ENCODE measurements at regions not wholly inside any gene's neighbourhood (a gene's known extent, or its start where the extent isn't known, plus 50 kb on each side); places are given as distances from the start of the nearest gene placed in this dataset.
"Not testable (repeated sequence)": the region's sequence is repeated elsewhere in the genome, so short reads cannot be mapped to it uniquely, and the experiment has no call there.

DNA sequence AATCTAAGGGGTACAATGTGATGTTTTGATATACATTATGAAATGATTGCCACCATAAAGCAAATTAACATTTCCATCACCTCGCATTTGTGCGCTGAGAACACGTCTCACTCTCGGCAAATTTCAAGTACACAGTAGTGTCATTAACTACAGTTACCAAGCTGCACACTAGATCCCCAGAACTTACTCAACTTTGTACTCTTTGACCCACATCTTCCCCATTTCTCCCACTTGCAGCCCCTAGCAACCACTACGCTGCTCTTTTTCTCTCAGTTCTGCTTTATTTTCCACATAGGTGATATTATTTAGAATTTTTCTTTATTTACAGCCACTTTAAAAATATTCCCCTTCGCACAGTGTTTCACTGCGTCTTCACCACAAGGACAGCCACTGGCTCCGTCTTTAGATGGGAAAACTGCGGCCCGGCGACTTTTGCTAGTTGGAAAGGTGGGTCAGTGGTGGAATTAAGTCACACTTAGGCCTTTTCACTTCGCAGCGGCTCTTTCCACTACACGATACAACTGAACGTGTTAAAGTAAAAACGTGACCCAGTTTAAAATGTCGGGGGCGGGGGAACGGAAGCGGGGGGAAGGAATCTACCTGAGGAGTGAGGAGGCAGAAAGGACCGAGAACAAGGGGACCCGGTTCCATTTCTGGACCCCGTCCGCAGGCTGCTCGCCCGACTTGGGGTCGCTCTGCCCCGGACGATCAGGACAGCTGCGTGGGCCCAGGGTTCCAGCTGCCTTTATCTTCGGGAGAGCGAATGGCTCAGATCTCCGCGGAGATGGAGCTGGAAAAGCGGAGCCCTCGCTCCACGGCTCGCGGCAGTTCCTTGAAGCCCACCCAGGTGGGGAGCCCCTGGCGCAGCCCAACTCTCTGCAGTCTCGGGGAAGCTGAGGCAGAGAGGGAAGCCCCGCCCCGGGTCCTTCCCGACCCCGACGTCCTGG lies 486.1 kb downstream of the UQCRFS1 start:
- DNase-seq = no peak

DNA sequence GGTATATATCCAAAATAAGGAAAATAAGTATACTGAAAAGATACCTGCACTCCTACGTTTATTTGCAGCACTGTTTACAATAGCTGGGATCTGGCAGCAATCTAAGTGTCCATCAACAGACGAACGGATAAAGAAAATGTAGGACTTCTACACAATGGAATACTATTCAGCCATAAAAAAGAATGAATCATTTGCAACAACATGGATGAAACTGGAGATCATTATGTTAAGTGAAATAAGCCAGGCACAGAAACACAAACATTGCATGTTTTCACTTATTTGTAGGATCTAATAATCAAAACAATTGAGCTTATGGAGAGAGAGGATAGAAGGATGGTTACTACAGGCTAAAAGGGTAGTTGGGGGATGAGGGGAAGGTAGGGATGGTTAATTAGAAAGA lies 494.0 kb downstream of the UQCRFS1 start:
- no peak for DNase-seq

DNA sequence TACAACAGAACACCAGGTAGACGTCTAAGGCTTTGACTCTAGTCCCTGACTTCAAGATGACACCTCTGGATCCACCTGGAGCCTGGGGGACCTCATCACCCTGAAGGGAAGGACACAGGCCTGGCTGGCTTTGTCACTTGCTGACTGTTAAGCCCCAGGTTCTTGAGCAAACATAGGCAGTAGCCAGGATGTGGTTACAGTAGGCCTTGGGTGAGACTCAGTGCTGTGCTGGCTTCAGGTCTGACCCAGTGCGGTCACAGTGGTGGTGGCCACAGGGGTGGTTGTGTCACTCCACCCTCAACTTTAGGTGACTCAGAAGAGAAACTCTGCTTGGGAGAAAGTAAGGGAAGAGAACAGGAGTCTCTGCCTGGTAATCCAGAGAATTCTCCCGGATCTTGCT lies 497.8 kb downstream of the UQCRFS1 start:
- DNase-seq = peak in 1 of 2 donors; percentile 18

DNA sequence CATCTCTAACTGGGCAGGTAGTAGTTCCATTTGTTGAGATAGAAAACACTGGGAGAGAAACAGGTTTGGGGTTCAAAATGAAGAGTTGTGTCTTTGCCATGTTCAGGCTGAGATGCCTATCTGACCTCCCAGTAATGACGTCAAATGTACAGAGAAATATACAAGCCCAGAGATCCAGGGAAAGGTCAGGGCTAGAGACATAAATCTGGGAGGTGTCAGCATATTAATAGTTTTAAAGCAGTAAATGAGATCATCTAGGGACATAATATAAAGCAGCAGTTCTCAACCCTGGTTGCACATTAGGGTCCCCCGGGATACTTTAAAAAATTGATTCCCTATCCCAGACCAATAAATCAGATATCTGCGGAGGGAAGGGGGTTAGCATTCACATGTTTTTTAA lies 501.5 kb downstream of the UQCRFS1 start:
- no peak for DNase-seq

DNA sequence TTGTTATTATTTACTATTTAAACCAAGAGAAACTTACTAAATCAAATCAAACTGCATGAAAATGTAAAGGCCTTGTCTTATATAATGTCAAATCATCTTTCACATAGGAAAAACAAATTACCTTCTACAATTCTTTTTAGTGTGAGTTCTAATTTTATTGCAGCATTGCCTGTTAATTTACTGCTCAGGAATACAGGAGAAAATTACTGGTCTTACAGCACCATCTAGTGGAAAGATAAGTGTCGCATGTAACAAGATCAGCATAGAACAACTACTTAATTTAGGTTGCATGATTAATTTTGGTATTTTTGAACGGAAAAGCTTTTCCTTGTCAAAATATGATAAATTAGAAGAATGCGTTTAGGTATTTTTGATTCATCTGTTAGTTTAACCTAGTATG lies 502.7 kb downstream of the UQCRFS1 start:
- DNase-seq = peak in 1 of 2 donors; percentile 44

DNA sequence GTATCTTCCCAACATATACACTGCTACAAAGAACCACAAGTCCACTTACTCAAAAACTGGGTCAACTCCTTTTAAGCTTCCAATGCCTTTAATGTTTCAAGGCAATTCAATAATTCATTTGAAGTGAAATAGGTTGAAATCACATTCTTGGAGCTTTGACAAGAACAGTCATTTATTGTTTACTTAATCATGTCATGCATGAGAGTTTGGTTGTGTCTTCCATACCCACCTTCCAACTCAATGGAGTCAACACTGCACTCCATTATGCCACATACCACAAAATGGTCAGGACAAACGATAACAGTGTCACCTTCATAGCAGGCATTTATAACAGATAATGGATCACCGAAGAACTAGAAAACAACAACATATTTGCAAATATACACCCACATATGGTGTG lies 506.3 kb downstream of the UQCRFS1 start:
- no peak for DNase-seq

DNA sequence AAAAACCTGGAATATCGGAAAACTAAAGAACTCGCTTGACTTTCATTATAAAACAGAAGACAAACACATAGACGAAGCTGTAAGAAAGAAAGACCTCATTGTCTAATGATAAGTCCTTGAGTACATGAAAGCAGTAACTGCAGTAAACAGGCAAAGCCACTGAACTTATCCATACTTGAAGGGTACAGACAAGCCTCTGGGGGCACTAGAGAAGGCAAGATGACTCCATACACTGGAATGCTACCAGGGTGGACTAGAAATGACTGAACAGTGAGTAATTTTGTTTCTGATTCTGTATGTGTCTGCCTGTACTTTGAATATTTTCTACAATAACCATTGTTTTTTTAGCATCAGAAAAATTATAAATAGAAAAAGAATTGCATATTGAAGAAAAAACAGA lies 507.9 kb downstream of the UQCRFS1 start:
- DNase-seq = no peak

DNA sequence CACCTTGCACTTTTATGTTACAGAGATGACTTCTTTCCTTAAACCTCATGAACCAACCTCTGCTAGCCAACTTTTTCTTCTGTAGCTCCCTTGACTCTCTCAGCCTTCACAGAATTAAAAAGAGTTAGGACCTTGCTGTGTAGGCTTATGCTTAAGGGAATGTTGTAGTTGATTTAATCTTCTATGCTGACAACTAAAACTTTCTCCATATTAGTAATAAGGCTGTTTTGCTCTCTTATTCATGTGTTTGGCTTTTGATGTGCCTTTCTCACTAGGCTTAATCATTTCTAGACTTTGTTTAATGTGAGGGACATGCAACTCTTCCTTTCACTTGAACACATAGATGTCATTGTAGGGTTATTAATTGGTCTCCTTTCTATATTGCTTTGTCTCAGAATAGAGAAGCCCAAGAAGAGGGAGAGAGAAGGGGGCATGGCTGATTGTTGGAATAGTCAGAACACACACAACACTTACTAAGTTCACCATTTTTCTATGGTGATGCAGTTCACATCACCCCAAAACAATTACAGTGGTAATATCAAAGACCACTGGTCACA lies 509.5 kb downstream of the UQCRFS1 start:
- DNase-seq = no peak

DNA sequence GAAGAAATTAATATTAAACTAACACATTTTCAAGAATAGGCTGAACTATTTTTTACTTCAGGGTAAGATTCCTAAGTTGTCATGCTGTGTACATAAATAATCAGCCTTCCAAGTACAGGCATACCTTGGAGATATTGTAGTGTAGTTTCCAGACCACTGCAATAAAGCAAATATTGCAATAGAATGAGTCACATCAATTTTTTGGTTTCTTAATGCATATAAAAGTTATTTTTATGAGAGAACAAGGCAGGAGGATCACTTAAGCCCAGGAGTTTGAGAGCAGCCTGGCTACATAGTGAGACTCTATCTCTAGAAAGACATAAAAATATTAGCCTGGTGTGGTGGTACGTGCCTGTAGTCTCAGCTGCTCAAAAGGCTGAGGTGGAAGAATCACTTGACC lies 511.5 kb downstream of the UQCRFS1 start:
- no peak for DNase-seq

DNA sequence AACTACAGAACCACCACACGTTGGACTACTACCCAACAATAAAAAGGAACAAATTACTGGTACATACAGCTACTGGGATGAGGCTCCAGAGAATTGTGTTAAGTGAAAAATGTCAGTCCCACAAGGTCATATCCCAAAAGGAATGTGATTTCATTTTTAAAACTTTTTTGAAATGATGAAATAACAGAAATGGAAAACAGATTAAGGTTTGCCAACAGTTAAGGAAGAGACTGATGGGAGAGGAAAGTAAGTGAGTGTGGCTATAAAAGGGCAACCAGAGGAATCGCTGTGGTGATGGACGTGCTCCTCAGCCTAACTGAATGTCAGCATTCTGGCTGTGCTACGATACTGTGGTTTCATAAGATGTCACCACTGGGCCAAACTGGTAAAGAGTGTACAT lies 512.8 kb downstream of the UQCRFS1 start:
- no peak for DNase-seq

DNA sequence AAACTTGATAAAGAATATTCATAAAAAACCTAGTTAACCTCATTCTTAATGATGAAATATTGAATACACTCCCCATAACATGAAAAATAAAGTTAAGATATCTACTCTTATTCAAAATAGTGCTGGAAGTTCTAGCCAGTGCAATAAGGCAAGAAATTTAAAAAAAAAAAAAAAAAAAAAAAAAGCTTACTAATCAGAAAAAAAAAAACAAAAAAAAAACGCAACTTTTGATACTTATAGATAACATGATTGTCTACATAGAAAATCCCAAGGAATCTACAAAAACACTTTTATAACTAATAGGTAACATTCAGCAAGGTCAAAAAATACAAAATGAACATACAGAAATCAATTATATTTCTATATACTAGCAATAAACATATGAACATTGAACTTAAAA lies 515.6 kb downstream of the UQCRFS1 start:
- DNase-seq = no peak

DNA sequence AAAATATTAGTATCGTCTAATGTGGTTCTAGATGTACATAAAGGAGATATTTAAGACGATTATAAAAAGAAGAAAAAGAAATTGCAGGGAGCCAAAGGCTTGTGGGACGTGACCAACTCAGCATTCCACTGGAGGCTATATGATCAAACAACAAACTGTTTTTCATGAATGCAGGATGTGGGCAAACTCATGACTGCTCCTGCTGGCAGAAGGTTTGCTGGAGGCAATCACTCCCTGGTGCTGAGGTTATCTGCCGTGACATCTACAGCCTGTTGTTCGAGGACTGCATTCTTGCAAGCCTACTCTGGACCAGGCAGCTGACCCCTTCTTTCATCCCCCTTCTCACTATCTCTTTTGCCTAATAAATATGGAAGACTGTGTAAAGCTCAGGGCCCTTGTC lies 518.1 kb downstream of the UQCRFS1 start:
- DNase-seq = no peak

DNA sequence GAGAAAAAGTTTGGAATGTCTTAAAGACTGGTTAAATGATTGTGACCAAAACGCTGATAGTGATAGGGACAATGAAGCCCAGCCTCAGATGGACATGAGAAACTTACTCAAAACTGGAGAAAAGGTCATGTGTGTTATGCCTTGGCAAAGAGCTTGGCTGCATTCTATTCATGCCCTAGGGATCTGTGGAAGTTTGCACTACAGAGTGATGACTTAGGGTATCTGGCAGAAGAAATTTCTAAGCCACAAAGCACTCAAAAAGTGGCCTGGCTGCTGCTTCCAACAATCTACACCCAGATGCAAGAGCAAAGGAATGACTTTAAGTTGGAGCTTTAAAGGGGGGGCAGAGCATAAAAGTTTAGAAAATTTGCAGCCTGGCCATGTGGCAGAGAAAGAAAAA lies 521.3 kb downstream of the UQCRFS1 start:
- DNase-seq = no peak

DNA sequence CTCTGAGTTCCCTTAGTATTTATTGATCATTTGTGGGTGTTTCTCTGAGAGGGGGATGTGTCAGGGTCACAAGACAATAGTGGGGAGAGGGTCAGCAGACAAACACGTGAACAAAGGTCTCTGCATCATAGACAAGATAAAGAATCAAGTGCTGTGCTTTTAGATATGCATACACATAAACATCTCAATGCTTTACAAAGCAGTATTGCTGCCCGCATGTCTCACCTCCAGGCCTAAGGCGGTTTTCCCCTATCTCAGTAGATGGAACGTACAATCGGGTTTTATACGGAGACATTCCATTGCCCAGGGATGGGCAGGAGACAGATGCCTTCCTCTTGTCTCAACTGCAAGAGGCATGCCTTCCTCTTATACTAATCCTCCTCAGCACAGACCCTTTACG lies 523.5 kb downstream of the UQCRFS1 start:
- not testable (repeated sequence) for DNase-seq

DNA sequence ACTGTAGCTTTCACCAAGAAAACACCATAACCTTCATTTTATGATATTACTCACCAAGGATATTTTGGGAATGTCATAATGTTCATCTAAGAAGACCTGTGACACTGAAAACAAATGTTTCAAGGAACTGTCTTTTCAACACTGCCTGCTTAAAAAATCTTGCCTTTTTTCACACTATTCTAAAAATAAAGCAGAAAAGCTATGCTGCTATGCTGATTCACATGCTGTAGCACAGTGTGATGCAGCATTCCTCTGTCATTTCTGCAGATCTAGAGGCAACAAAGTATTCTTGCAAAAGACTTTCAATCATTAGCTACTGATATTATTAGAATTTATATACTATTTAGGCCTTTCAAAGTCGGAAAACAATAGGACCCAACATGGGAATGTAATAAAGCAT lies 525.7 kb downstream of the UQCRFS1 start:
- DNase-seq = no peak

DNA sequence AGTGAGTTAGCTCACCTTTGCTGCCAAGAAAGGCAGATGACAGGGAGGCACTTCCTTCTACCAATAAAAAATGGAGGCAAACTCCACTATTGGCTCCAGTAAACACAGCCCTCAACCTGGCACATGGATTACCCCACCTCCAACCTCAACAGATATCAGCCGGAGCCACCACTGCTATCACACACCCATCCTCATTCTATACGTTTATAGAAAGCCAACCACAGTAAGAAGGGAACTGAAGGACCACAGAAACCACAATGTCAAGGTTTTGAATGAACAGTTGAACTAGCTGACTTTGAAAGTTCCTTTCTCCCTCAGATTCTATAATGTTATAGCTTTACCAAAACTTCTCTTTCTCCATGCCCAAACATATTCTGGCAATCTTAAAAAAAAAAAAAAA lies 526.2 kb downstream of the UQCRFS1 start:
- DNase-seq = no peak

DNA sequence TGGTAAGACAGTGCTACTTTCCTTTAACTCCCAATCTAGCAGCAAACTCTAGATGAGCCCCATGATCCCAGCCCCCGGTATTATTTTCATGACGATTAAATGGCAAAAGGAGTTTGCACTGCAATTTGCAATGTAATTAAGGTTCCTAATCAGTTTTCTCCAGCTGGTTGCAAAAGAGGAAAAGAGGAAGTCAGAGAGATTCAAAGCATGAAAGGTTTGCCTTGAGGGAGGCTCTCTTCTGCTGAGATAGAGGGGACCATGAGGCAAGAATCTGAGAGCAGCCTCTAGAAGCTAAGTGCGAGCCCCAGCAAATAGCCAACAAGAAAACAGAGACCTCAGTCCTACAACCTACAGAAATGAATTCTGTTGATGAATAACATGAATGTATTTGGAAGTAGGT lies 527.1 kb downstream of the UQCRFS1 start:
- DNase-seq = no peak

DNA sequence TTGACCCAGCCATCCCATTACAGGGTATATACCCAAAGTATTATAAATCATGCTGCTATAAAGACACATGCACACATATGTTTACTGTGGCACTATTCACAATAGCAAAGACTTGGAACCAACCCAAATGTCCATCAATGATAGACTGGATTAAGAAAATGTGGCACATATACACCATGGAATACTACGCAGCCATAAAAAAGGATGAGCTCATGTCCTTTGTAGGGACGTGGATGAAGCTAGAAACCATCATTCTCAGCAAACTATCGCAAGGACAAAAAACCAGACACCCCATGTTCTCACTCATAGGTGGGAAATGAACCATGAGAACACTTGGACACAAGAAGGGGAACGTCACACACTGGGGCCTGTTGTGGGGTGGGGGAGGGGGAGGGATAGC lies 527.9 kb downstream of the UQCRFS1 start:
- DNase-seq = not testable (repeated sequence)

DNA sequence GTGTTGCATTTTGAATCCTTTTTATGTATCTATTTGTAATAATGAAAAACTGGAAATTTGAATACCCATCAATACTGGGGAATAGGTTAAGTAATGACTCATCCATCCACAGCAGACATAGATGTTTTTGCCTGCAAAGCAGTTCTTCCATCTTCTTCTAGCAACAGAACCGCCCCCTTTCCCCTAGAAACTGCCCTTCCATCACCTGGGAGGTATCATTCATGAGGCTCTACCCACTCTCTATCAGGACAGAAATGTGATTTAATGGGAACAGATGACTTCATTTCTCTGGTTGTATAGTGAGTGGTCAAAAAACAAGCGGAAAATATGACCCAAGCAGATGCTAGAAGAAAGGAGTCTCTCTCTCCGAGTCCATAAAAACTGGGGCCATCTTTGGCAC lies 532.8 kb downstream of the UQCRFS1 start:
- no peak for DNase-seq

DNA sequence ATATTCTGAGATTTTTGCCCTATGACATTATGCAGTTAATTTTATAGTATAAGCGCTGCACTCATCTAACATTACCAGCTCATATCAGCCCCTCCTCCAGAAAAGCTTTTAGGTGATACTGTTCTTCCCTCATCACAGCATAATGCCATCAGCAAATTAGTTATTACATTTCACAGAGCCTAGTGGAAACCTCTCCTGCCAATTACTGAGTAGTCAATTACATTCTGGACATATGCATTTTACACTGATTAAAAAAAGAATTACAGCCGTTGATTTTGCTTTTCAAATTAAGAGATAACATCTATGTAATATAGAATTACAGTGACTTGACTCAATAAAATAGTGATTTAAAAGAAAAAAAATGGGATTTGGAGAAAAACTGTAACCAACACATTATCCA lies 542.1 kb downstream of the UQCRFS1 start:
- no peak for DNase-seq

DNA sequence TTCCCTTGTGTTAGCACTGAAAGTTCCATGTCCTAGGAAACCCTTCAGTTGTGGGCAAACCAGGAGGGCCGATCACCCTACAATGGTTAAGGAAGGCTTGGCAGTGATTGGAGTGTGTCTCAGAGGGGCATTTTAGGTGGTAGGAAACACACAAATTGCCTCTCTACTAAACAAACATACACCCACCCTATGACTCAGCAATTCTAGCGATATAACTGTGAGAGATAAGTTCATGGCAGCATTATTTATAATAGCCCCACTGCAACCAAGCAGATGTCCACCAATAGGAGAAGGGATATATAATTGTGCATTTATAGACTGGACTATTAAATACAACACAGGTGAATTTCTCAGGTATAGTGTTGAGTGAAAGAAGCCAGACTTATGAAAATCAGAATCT lies 543.1 kb downstream of the UQCRFS1 start:
- DNase-seq = no peak

DNA sequence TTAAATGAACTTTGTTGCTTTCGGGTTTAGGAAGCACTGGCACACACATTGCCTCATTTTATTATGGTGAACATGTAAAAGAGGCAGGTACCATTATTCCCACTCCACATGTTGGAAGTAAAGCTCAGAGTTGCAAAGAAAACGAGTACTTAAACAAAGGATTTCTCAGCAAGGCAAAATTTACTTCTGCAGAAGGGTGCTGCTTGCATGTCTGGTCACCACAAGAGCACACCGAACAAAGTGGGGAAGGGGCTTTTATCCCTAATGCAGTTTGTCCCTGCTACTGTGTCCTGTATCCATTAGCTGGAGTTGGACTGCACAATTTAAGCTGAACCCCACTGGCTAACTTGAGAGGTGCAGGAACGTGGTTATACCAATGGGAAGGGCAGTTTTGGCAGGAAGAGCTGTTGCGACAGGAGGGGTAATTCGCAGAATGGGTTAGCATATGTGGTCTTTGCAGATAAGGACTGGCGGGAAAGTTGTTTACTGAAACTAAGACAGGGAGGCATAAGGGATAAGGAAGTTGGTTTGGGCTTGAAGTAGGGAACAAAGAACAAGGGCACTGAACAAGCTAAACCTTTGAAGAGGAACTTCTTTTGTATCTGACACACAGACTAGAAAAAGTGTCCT lies 545.5 kb downstream of the UQCRFS1 start:
- DNase-seq = no peak

DNA sequence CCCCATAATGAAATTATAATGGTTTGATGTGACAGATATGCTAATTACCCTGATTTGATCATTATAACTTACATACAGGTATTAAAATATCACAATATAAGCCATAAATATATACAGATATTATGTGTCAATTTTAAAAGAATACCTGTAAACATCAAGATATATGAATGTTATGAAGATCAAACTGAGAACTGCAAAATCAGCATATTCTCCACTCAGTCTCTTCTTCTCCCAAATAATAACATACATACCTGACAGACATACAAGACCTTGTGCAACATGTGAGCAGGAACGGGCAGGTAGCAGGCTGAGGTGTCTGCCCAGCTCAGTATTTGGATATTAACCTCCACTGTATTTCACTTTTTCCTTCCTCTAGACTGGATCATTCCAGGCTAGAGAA lies 547.2 kb downstream of the UQCRFS1 start:
- no peak for DNase-seq

DNA sequence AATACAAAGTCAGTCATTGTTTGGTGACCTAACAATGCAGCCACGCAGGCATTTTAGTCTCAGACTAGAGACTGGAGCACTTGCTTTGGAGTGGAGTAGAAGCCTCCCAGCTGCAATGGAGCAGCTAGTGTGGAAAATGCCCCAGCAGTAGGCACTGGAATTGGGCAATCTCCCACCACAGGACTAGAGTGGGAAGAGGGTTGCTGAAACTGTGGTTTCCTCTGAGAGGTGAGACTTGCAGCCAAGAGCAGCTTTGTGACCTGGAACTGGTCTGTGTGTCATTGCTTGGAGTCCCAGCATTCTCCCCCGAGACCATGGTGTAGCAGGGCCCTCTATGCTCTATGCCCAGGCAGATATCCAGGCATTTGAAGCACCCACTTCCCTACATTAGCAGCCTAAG lies 556.3 kb downstream of the UQCRFS1 start:
- no peak for DNase-seq
